GM12891 (cell line): ENCODE measurements at regions not wholly inside any gene's neighbourhood (a gene's known extent, or its start where the extent isn't known, plus 50 kb on each side); places are given as distances from the start of the nearest gene placed in this dataset.

Experiments used
- POLR2A ChIP-seq: IDR thresholded peaks from 2 replicates; pipeline ENCODE4 v1.6.1; 2011; ENCODE audit warnings: low read depth, low read length, control low read depth
- POLR2AphosphoS5 ChIP-seq: IDR thresholded peaks from 2 replicates; pipeline ENCODE4 v1.6.1; 2011; ENCODE audit warnings: low read depth, low read length, control low read depth
- TAF1 ChIP-seq: IDR thresholded peaks from 2 replicates; pipeline ENCODE4 v1.6.1; 2011; ENCODE audit warnings: low read depth, low read length, control low read depth

GRCh38 chr3:103057003-103057402, 622.2 kb downstream of the ZPLD1 start:
- TF ChIP-seq POLR2A, result no peak
- TF ChIP-seq POLR2AphosphoS5, result no peak
- no peak for TF ChIP-seq TAF1
